Thoracic aorta (tissue), 2 donors: ENCODE measurements at regions not wholly inside any gene's neighbourhood (a gene's known extent, or its start where the extent isn't known, plus 50 kb on each side); places are given as distances from the start of the nearest gene placed in this dataset.

Experiments used
- ATAC-seq: fragments of 150-250 bp; one replicate; pipeline ENCODE4 v1.8.0; 2017; ENCODE audit warnings: low read depth; ENCODE audit not compliant: insufficient number of reproducible peaks, low FRiP score
- DNase-seq: peaks from one replicate; pipeline ENCODE4 v3.0.0-alpha.2; 2020; ENCODE audit warnings: low spot score
- H3K27ac ChIP-seq, 2 donors: fragments of 200-600 bp; sonication (generic); 1 replicate in 1 of 2; 2 replicates in 1 of 2; pipeline ENCODE4 v1.5.1; 2016; ENCODE audit warnings: mild to moderate bottlenecking in 2 of 2, moderate library complexity in 2 of 2
- H3K27me3 ChIP-seq: fragments of 200-600 bp; sonication (generic); replicated peaks from 2 replicates; pipeline ENCODE4 v1.6.0; 2016; ENCODE audit warnings: mild to moderate bottlenecking; ENCODE audit not compliant: insufficient read depth
- H3K36me3 ChIP-seq: fragments of 200-600 bp; sonication (generic); one replicate; pipeline ENCODE4 v1.5.1; 2016
- H3K4me1 ChIP-seq, 2 donors: fragments of 200-600 bp; sonication (generic); 1 replicate in 1 of 2; 2 replicates in 1 of 2; pipeline versions ENCODE4 v1.5.1 to v1.6.0; 2016; ENCODE audit warnings: low read depth in 2 of 2, mild to moderate bottlenecking in 1 of 2; ENCODE audit not compliant: control insufficient read depth in 1 of 2
- H3K4me3 ChIP-seq: fragments of 200-600 bp; sonication (generic); 2 replicates; pipeline ENCODE4 v1.5.1; 2016; ENCODE audit warnings: mild to moderate bottlenecking
- H3K9me3 ChIP-seq: fragments of 200-600 bp; sonication (generic); 2 replicates; pipeline ENCODE4 v1.5.1; 2016
- TF ChIP-seq, protein P1 (sequence below): fragments of 200-600 bp; sonication (generic); IDR thresholded peaks from one replicate; pipeline ENCODE4 v1.5.1; 2019; ENCODE audit warnings: antibody characterized with exemption

DNA sequence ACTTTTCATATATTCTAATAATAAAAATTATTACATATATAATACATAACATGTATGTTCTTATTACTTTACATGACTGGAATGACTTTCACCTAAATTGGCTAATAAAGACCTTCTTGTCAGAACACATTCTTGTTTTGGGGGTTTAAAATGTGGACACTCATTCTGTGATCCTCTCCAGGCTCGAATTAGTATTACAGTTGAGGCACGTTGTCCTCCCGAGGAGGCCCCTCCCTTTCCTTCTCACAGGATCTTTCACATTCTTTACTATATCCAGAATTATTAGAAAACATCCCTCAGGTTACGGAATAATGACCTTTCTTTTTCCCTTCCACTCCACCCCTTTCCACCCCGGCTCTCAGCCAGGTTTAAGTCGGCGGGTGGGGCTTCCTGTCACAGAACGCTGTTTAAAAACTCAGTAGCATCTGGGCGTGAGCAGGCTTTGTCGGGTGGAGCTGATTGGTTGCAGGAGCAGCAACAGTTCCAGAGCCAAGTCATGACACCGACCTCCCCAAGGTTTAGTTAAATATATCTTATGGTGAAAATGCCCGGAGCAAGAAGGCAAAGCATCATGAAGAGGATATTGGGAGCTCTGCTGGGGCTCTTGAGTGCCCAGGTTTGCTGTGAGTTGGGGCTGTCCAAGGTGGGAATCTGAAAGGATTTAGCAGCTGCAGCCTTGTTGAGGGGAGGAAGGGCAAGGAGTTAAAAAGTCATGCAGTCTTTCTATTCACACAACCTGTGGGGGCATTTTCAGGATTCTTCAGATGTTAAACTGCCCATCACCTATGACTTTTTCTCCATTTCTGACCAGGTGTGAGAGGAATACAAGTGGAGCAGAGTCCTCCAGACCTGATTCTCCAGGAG is 396.7 kb upstream of the OR4E1 start:
- H3K4me3 ChIP-seq, result peak overlapping the region; percentile 32
- ATAC-seq (no peak), DNase-seq (no peak)
- TF ChIP-seq, protein P1, sequence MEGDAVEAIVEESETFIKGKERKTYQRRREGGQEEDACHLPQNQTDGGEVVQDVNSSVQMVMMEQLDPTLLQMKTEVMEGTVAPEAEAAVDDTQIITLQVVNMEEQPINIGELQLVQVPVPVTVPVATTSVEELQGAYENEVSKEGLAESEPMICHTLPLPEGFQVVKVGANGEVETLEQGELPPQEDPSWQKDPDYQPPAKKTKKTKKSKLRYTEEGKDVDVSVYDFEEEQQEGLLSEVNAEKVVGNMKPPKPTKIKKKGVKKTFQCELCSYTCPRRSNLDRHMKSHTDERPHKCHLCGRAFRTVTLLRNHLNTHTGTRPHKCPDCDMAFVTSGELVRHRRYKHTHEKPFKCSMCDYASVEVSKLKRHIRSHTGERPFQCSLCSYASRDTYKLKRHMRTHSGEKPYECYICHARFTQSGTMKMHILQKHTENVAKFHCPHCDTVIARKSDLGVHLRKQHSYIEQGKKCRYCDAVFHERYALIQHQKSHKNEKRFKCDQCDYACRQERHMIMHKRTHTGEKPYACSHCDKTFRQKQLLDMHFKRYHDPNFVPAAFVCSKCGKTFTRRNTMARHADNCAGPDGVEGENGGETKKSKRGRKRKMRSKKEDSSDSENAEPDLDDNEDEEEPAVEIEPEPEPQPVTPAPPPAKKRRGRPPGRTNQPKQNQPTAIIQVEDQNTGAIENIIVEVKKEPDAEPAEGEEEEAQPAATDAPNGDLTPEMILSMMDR, result no peak
- H3K27me3 ChIP-seq, result no peaks in the 10 kb centered on the region
- H3K27ac ChIP-seq, result no peak overlapping the region
- H3K36me3 ChIP-seq, result no peaks in the 10 kb centered on the region
- no peaks in the 10 kb centered on the region for H3K9me3 ChIP-seq
- no peaks in the 10 kb centered on the region for H3K4me1 ChIP-seq

DNA sequence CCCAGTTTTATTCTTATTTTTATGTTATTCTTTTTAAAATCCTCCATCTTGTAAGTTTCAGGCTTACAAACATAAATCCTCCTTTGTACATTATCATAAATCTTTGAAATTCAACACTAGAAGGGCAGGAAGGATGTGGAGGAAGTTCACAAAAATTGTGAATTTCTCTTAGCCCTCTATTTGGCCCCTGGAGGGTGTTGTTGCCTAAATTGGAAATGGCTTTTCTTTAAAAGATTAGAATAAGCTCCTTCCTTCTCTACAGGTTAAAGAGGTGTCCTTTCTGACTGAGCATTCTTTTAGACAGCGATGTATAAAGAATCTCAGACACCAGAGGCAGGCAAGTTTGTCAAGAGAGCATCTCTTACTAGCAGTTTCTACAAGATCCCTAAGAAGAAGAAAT is 391.7 kb upstream of the OR4E1 start:
- Histone ChIP-seq H3K4me3 (no peak overlapping the region), H3K36me3 (no peaks in the 10 kb centered on the region), H3K27ac (no peak overlapping the region), H3K4me1 (no peaks in the 10 kb centered on the region), H3K9me3 (no peaks in the 10 kb centered on the region), H3K27me3 (no peaks in the 10 kb centered on the region)
- no peak for ATAC-seq
- TF ChIP-seq, protein P1, result no peak
- no peak for DNase-seq

DNA sequence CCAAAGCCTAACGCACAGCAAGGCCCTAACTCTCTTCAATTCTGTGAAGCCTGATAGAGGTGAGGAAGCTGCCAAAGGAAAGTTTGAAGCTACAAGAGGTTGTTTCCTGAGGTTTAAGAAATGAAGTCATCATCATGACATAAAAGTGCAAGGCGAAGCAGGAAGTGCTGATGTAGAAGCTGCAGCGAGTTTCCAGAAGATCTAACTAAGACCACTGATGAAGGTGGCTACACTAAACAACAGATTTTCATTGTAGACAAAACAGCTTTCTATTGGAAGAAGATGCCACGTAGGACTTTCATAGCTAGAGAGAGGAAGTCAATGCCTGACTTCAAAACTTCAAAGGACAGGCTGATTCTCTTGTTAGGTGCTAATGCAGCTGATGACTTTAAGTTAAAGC is 385.6 kb upstream of the OR4E1 start:
- H3K36me3 ChIP-seq, result no peaks in the 10 kb centered on the region
- no peak for DNase-seq
- no peak for ATAC-seq
- H3K4me3 ChIP-seq, result no peak overlapping the region
- H3K9me3 ChIP-seq, result no peaks in the 10 kb centered on the region
- TF ChIP-seq, protein P1, result no peak
- no peak overlapping the region for H3K27ac ChIP-seq
- H3K4me1 ChIP-seq, result no peaks in the 10 kb centered on the region
- no peaks in the 10 kb centered on the region for H3K27me3 ChIP-seq

DNA sequence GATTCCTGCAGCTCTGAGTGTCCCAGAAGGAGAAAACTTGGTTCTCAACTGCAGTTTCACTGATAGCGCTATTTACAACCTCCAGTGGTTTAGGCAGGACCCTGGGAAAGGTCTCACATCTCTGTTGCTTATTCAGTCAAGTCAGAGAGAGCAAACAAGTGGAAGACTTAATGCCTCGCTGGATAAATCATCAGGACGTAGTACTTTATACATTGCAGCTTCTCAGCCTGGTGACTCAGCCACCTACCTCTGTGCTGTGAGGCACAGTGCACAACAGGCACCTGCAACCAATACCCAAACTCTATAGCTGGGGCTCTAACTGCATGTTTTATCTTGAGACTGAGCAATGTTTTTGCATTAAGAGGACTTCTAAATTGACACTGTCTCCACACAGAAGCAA is 379.2 kb upstream of the OR4E1 start:
- ATAC-seq, result no peak

DNA sequence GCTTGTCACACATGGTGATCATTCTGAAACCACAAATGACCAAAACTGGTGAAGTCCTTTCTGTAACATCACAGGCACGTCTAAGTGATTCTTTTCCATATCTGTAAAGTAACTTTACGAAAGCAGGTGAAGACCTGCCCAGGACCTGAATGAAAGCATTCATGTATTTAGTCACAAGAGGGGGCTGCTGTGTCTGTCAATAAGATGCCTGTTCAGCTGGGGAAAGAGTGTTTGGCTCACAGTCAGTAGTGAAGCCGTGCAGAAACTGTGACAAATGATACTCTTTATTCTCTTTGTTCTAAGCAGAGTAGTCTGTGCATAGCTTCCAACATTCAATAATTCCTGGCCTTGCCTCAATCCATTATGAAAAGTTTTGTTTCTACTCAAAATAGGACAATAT is 373.5 kb upstream of the OR4E1 start:
- Histone ChIP-seq H3K36me3 (no peaks in the 10 kb centered on the region), H3K4me1 (no peaks in the 10 kb centered on the region), H3K27me3 (no peaks in the 10 kb centered on the region), H3K9me3 (no peaks in the 10 kb centered on the region), H3K27ac (no peak overlapping the region), H3K4me3 (no peak overlapping the region)
- TF ChIP-seq, protein P1, result no peak
- no peak for ATAC-seq
- DNase-seq, result no peak

More for the DNA sequence above, 379.2 kb upstream of the OR4E1 start:
- Histone ChIP-seq H3K9me3 (no peaks in the 10 kb centered on the region), H3K4me1 (no peaks in the 10 kb centered on the region), H3K27ac (no peak overlapping the region), H3K4me3 (no peak overlapping the region), H3K27me3 (no peaks in the 10 kb centered on the region), H3K36me3 (no peaks in the 10 kb centered on the region)
- TF ChIP-seq, protein P1, result no peak
- no peak for DNase-seq
